ENCODE measurements at regions not wholly inside any gene's neighbourhood (a gene's known extent, or its start where the extent isn't known, plus 50 kb on each side); places are given as distances from the start of the nearest gene placed in this dataset.

DNA sequence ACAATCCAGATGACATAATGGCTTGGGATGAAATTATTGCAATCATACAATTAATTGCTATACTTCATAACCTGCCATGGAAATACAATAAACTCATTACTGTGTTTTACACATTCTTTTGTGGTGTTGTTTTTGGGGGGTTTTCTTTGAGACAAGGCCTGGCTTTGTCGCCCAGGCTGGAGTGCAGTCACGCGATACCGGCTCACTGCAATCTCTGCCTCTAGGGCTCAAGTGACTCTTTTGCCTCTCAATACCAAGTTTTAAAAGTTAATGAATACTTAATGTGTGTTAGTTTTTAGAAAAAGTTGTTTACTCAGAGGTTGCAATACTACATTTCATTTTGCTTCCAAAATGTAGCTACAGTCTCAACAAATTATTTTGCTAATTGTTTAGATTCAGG lies 598.4 kb downstream of the CHSY3 start:
- TF ChIP-seq EZH2 (IDR thresholded peaks at IDR 0.05) (no peak), POLR2AphosphoS5 (IDR thresholded peaks at IDR 0.05; ENCODE audit: borderline replicate concordance, low read depth, low read length) (no peak)
